Osteoblast (primary cell): ENCODE measurements at regions not wholly inside any gene's neighbourhood (a gene's known extent, or its start where the extent isn't known, plus 50 kb on each side); places are given as distances from the start of the nearest gene placed in this dataset.
A peak's percentile ranks its signal among the peaks of the same experiment; 100 is the strongest.
"Not testable (repeated sequence)": the region's sequence is repeated elsewhere in the genome, so short reads cannot be mapped to it uniquely, and the experiment has no call there.

Experiments used
- DNase-seq: peaks from one replicate; pipeline ENCODE4 v3.0.0; 2011; ENCODE audit warnings: low spot score, mixed read lengths; ENCODE audit not compliant: insufficient read length; ENCODE audit errors: missing footprints
- H2AFZ ChIP-seq: 2 replicates; pipeline ENCODE4 v1.6.0; 2011; ENCODE audit warnings: mild to moderate bottlenecking, low read length
- H3K27ac ChIP-seq: 2 replicates; pipeline ENCODE4 v1.5.1; 2011; ENCODE audit warnings: mild to moderate bottlenecking, low read depth, low read length, moderate library complexity
- H3K27me3 ChIP-seq: 2 replicates; pipeline ENCODE4 v1.6.0; 2012; ENCODE audit warnings: mild to moderate bottlenecking, control low read depth, inconsistent platforms, low read length, moderate library complexity; ENCODE audit not compliant: insufficient read depth
- H3K36me3 ChIP-seq: 2 replicates; pipeline ENCODE4 v1.5.1; 2011; ENCODE audit warnings: mild to moderate bottlenecking, low read length, control low read depth, moderate library complexity; ENCODE audit not compliant: insufficient read depth
- H3K4me1 ChIP-seq: 2 replicates; pipeline ENCODE4 v1.5.1; 2011; ENCODE audit warnings: mild to moderate bottlenecking, low read length, control low read depth, moderate library complexity; ENCODE audit not compliant: insufficient read depth
- H3K4me2 ChIP-seq: 2 replicates; pipeline ENCODE4 v1.6.0; 2011; ENCODE audit warnings: mild to moderate bottlenecking, low read length; ENCODE audit not compliant: insufficient read depth
- H3K4me3 ChIP-seq: fragments of 200-600 bp; sonication (generic); 3 replicates; pipeline ENCODE4 v1.5.1; 2012; ENCODE audit warnings: mild to moderate bottlenecking, low read length, inconsistent platforms; ENCODE audit not compliant: insufficient read depth
- H3K79me2 ChIP-seq: 2 replicates; pipeline ENCODE4 v1.6.0; 2012; ENCODE audit warnings: mild to moderate bottlenecking, low read length, control low read depth, inconsistent platforms; ENCODE audit not compliant: insufficient read depth
- H3K9me3 ChIP-seq: 2 replicates; pipeline ENCODE4 v1.5.1; 2011; ENCODE audit warnings: low read depth, low read length, control low read depth
- H4K20me1 ChIP-seq: 2 replicates; pipeline ENCODE4 v1.6.0; 2012; ENCODE audit warnings: mild to moderate bottlenecking, low read length, control low read depth; ENCODE audit not compliant: insufficient read depth
- CTCF ChIP-seq: IDR thresholded peaks from 2 replicates; pipeline ENCODE4 v1.5.1; 2011; ENCODE audit warnings: mild to moderate bottlenecking, low read depth, low read length, moderate library complexity; ENCODE audit errors: extremely low read depth

DNA sequence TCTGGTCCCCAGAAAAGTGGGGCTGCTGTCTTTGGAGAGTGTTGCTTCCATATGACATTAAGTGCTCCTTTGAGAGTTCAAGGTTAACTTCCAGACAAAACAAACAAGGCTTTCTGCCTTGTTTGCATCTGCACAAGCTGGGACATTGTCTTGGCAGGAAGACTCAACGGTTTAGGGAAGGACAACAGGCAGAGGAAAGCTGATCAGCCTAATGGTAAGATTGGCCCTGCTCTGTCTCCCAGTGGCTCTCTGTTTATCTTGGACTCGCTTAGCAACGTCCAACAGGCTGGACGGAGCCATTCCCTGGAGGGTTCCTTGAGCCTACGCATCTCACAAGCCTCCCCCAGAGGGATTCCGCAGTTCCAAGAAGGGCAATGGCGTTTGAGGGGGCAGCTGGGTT, 62.2 kb upstream of the SLC44A3 start:
- peak; percentile 72 for DNase-seq

GRCh38 chr1:94755675-94756074, 64.5 kb upstream of the SLC44A3 start:
- no peaks in the 10 kb centered on the region for H4K20me1 ChIP-seq
- peaks cover 5% of the 10 kb centered on the region for H3K27me3 ChIP-seq
- no peak overlapping the region for H3K4me2 ChIP-seq
- H2AFZ ChIP-seq = peak overlapping the region; percentile 17
- peak overlapping the region; percentile 18 for H3K27ac ChIP-seq
- TF ChIP-seq CTCF = no peak
- H3K36me3 ChIP-seq = no peaks in the 10 kb centered on the region
- no peaks in the 10 kb centered on the region for H3K79me2 ChIP-seq
- H3K9me3 ChIP-seq = no peaks in the 10 kb centered on the region
- no peak overlapping the region for H3K4me3 ChIP-seq
- no peak for DNase-seq
- H3K4me1 ChIP-seq = peaks cover 22% of the 10 kb centered on the region

More for the DNA sequence above, 62.2 kb upstream of the SLC44A3 start:
- Histone ChIP-seq H3K36me3 (no peaks in the 10 kb centered on the region), H3K9me3 (no peaks in the 10 kb centered on the region), H2AFZ (peak overlapping the region; percentile 27), H3K27me3 (peaks cover 5% of the 10 kb centered on the region), H3K4me3 (peak overlapping the region; percentile 16), H3K27ac (peak overlapping the region; percentile 54), H3K79me2 (no peaks in the 10 kb centered on the region), H4K20me1 (no peaks in the 10 kb centered on the region), H3K4me1 (peaks cover 22% of the 10 kb centered on the region), H3K4me2 (peak overlapping the region; percentile 58)
- TF ChIP-seq CTCF = no peak

GRCh38 chr1:94755016-94755415, 65.1 kb upstream of the SLC44A3 start:
- not testable (repeated sequence) for H3K79me2 ChIP-seq, H3K36me3 ChIP-seq, H3K4me2 ChIP-seq, DNase-seq, H4K20me1 ChIP-seq, H3K4me3 ChIP-seq, H3K27me3 ChIP-seq, H3K27ac ChIP-seq, H2AFZ ChIP-seq, H3K9me3 ChIP-seq
- H3K4me1 ChIP-seq = peaks cover 22% of the 10 kb centered on the region

- Histone ChIP-seq H2AFZ (no peak overlapping the region), H4K20me1 (no peaks in the 10 kb centered on the region), H3K4me3 (no peak overlapping the region), H3K27ac (no peak overlapping the region), H3K9me3 (peaks cover 2% of the 10 kb centered on the region), H3K4me1 (peaks cover 22% of the 10 kb centered on the region), H3K4me2 (no peak overlapping the region), H3K36me3 (no peaks in the 10 kb centered on the region), H3K79me2 (no peaks in the 10 kb centered on the region), H3K27me3 (peaks cover 3% of the 10 kb centered on the region)
- DNase-seq = no peak
- no peak for TF ChIP-seq CTCF
Measured at GRCh38 chr1:94754570-94754969, 65.6 kb upstream of the SLC44A3 start.
